Uterus (tissue), 2 donors: ENCODE measurements at regions not wholly inside any gene's neighbourhood (a gene's known extent, or its start where the extent isn't known, plus 50 kb on each side); places are given as distances from the start of the nearest gene placed in this dataset.

Experiments
- POLR2A ChIP-seq, 2 donors: fragments of 450-650 bp; IDR thresholded peaks; one replicate each; pipeline ENCODE4 v1.6.1; 2016; ENCODE audit warnings: antibody characterized with exemption in 2 of 2, mild to moderate bottlenecking in 1 of 2, moderate library complexity in 1 of 2
- TF ChIP-seq, protein P1 (sequence below), 4 experiments: fragments of 200-600 bp in 2 of 4; fragments of 450-650 bp in 2 of 4; sonication (generic) in 2 of 4; IDR thresholded peaks; one replicate each; pipeline ENCODE4 v1.5.1; 2016 to 2019; ENCODE audit warnings: antibody characterized with exemption in 4 of 4, mild to moderate bottlenecking in 2 of 4, moderate library complexity in 1 of 4

DNA sequence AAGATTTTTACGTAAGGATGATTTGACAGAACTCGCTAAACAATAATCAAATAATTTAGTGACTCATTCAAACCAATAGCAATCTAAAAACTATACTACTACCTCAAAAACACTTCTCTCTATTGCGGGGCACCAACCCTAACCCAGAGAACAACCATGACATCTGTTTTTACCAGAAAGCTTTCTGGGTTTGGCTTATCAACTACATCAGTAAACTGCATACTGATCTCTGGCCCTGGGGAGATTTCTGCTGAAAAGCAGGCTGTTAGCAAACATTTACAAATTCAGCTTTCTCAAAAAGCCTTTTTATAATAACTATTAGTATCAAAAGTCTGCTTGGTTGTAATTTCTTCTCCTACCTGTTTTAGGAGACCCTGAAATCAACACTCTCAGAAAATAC, 144.5 kb upstream of the ZWINT start:
- TF ChIP-seq, protein P1, sequence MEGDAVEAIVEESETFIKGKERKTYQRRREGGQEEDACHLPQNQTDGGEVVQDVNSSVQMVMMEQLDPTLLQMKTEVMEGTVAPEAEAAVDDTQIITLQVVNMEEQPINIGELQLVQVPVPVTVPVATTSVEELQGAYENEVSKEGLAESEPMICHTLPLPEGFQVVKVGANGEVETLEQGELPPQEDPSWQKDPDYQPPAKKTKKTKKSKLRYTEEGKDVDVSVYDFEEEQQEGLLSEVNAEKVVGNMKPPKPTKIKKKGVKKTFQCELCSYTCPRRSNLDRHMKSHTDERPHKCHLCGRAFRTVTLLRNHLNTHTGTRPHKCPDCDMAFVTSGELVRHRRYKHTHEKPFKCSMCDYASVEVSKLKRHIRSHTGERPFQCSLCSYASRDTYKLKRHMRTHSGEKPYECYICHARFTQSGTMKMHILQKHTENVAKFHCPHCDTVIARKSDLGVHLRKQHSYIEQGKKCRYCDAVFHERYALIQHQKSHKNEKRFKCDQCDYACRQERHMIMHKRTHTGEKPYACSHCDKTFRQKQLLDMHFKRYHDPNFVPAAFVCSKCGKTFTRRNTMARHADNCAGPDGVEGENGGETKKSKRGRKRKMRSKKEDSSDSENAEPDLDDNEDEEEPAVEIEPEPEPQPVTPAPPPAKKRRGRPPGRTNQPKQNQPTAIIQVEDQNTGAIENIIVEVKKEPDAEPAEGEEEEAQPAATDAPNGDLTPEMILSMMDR (IDR thresholded peaks at IDR 0.05) = no peak
- TF ChIP-seq POLR2A (IDR thresholded peaks at IDR 0.05) = no peak
